H1 (cell line): ENCODE measurements at regions not wholly inside any gene's neighbourhood (a gene's known extent, or its start where the extent isn't known, plus 50 kb on each side); places are given as distances from the start of the nearest gene placed in this dataset.

ENCODE experiments used
- CTCF ChIA-PET: fragments of 300-600 bp; sonication (Branson Sonifier 250); formaldehyde crosslinking; loops from one replicate; lab custom pipeline; 2021; ENCODE audit not compliant: partially characterized antibody; lab: Charles Lee
- POLR2A ChIA-PET: fragments of 300-600 bp; sonication (Branson Sonifier 250); formaldehyde crosslinking; loops from one replicate; lab custom pipeline; 2021; ENCODE audit warnings: inconsistent platforms; ENCODE audit not compliant: partially characterized antibody; lab: Charles Lee
- DNase-seq, 2 experiments: peaks; one replicate each; pipeline versions ENCODE4 v3.0.0 to v3.0.0-alpha.2; 2010 to 2022; ENCODE audit warnings: low spot score in 2 of 2, low read depth in 1 of 2, mixed read lengths in 1 of 2
- FAIRE-seq: peaks from 2 replicates; lab custom pipeline; 2011; peaks lifted over from hg19 to GRCh38; lab: Jason Lieb, UNC
- H2AFZ ChIP-seq: 2 replicates; pipeline ENCODE4 v1.8.1; 2012; ENCODE audit warnings: low read length, inconsistent platforms
- H2AK5ac ChIP-seq: 2 replicates; pipeline ENCODE4 v1.6.1; 2013; ENCODE audit warnings: low read depth, low read length
- H2BK120ac ChIP-seq: replicated peaks from 2 replicates; pipeline ENCODE3; 2013; ENCODE audit warnings: low read depth, low read length, inconsistent platforms
- H2BK12ac ChIP-seq: 2 replicates; pipeline ENCODE4 v1.6.1; 2013; ENCODE audit warnings: low read depth, low read length
- H2BK15ac ChIP-seq: 2 replicates; pipeline ENCODE4 v1.6.1; 2013; ENCODE audit warnings: low read length
- H2BK20ac ChIP-seq: 2 replicates; pipeline ENCODE4 v1.6.1; 2013; ENCODE audit warnings: low read length
- H2BK5ac ChIP-seq: 2 replicates; pipeline ENCODE4 v1.6.1; 2013; ENCODE audit warnings: low read depth, low read length
- H3K14ac ChIP-seq: 2 replicates; pipeline ENCODE4 v1.6.1; 2013; ENCODE audit warnings: inconsistent platforms; ENCODE audit not compliant: insufficient read length
- H3K18ac ChIP-seq: 2 replicates; pipeline ENCODE4 v1.6.1; 2013; ENCODE audit warnings: low read length; ENCODE audit errors: extremely low read depth
- H3K23ac ChIP-seq: 2 replicates; pipeline ENCODE4 v1.6.1; 2013; ENCODE audit warnings: inconsistent platforms; ENCODE audit not compliant: insufficient read length
- H3K23me2 ChIP-seq: 2 replicates; pipeline ENCODE4 v1.6.1; 2013; ENCODE audit warnings: low read depth, low read length
- H3K27ac ChIP-seq: 2 replicates; pipeline ENCODE4 v1.6.1; 2011; ENCODE audit warnings: low read depth, low read length, inconsistent platforms
- H3K27me3 ChIP-seq, 4 experiments: replicated peaks in 1 of 4; 1 replicate in 1 of 4; 2 replicates in 3 of 4; pipeline versions ENCODE4 v1.6.1 to v1.8.1; 2011 to 2013; ENCODE audit warnings: low read length in 3 of 4, mild to moderate bottlenecking in 3 of 4, inconsistent platforms in 2 of 4, mixed read lengths in 2 of 4, moderate library complexity in 1 of 4; ENCODE audit not compliant: control insufficient read depth in 3 of 4, insufficient read depth in 3 of 4; ENCODE audit errors: extremely low read depth in 1 of 4
- H3K36me3 ChIP-seq, 4 experiments: 2 replicates each; pipeline versions ENCODE4 v1.6.1 to v1.8.1; 2011 to 2013; ENCODE audit warnings: mild to moderate bottlenecking in 4 of 4, low read length in 3 of 4, moderate library complexity in 2 of 4, control low read depth in 1 of 4, inconsistent platforms in 1 of 4; ENCODE audit not compliant: insufficient read depth in 4 of 4, control insufficient read depth in 2 of 4
- H3K4ac ChIP-seq: replicated peaks from 2 replicates; pipeline ENCODE3; 2013; ENCODE audit warnings: low read length, low read depth, mixed read lengths, inconsistent platforms; ENCODE audit not compliant: insufficient read length
- H3K4me1 ChIP-seq, 4 experiments: replicated peaks in 1 of 4; 1 replicate in 1 of 4; 2 replicates in 3 of 4; pipeline versions ENCODE4 v1.6.1 to v1.8.1; 2011 to 2013; ENCODE audit warnings: low read length in 3 of 4, inconsistent platforms in 2 of 4, mixed read lengths in 1 of 4; ENCODE audit not compliant: insufficient read depth in 4 of 4, control insufficient read depth in 3 of 4
- H3K4me2 ChIP-seq, 2 experiments: 2 replicates each; pipeline versions ENCODE4 v1.6.1 to v1.8.1; 2011 to 2013; ENCODE audit warnings: low read depth in 2 of 2, low read length in 2 of 2, control low read depth in 1 of 2, inconsistent platforms in 1 of 2, mild to moderate bottlenecking in 1 of 2; ENCODE audit not compliant: insufficient read depth in 1 of 2
- H3K4me3 ChIP-seq, 4 experiments: fragments of 200-600, 300-600 bp in 1 of 4; sonication (generic), shearing (Covaris generic), sonication (Bioruptor Twin) in 1 of 4; 2 replicates each; pipeline versions ENCODE4 v1.5.1 to v1.8.1; 2011 to 2016; ENCODE audit warnings: low read length in 4 of 4, low read depth in 3 of 4, control low read depth in 2 of 4, inconsistent platforms in 2 of 4, mild to moderate bottlenecking in 2 of 4, mixed read lengths in 1 of 4, moderate library complexity in 1 of 4; ENCODE audit not compliant: insufficient read depth in 2 of 4; ENCODE audit errors: extremely low read depth in 1 of 4
- H3K56ac ChIP-seq: replicated peaks from 2 replicates; pipeline ENCODE3; 2013; ENCODE audit warnings: low read depth, mild to moderate bottlenecking, mixed read lengths, low read length, inconsistent platforms; ENCODE audit not compliant: insufficient read length
- H3K79me1 ChIP-seq: 2 replicates; pipeline ENCODE4 v1.6.1; 2013; ENCODE audit warnings: low read depth, low read length, control low read depth
- H3K79me2 ChIP-seq, 2 experiments: 2 replicates each; pipeline versions ENCODE4 v1.6.1 to v1.8.1; 2012 to 2013; ENCODE audit warnings: low read length in 2 of 2, mild to moderate bottlenecking in 2 of 2, inconsistent platforms in 1 of 2; ENCODE audit not compliant: insufficient read depth in 2 of 2, control insufficient read depth in 1 of 2
- H3K9ac ChIP-seq, 4 experiments: replicated peaks in 1 of 4; 1 replicate in 1 of 4; 2 replicates in 3 of 4; pipeline versions ENCODE4 v1.6.1 to v1.8.1; 2011 to 2013; ENCODE audit warnings: low read depth in 3 of 4, low read length in 3 of 4, control low read depth in 2 of 4, mild to moderate bottlenecking in 2 of 4, moderate library complexity in 2 of 4, inconsistent platforms in 1 of 4; ENCODE audit errors: extremely low read depth in 1 of 4
- H3K9me3 ChIP-seq, 2 experiments: 2 replicates each; pipeline versions ENCODE4 v1.6.1 to v1.8.1; 2012 to 2013; ENCODE audit warnings: mild to moderate bottlenecking in 2 of 2, moderate library complexity in 2 of 2, control low read depth in 1 of 2, inconsistent platforms in 1 of 2, low read depth in 1 of 2, low read length in 1 of 2, mixed read lengths in 1 of 2; ENCODE audit not compliant: insufficient read depth in 2 of 2
- H4K20me1 ChIP-seq, 2 experiments: replicated peaks in 1 of 2; 2 replicates each; pipeline versions ENCODE3 to v1.8.1; 2011 to 2013; ENCODE audit warnings: inconsistent platforms in 2 of 2, low read length in 2 of 2, mild to moderate bottlenecking in 1 of 2; ENCODE audit not compliant: insufficient read depth in 2 of 2, control insufficient read depth in 1 of 2
- H4K5ac ChIP-seq: 2 replicates; pipeline ENCODE4 v1.6.1; 2013; ENCODE audit warnings: low read length, low read depth, mixed read lengths, inconsistent platforms; ENCODE audit not compliant: insufficient read length
- H4K8ac ChIP-seq: 2 replicates; pipeline ENCODE4 v1.8.0; 2013; ENCODE audit warnings: mild to moderate bottlenecking, moderate library complexity, low read length, inconsistent platforms; ENCODE audit not compliant: insufficient read depth; ENCODE audit errors: extremely low read depth
- H4K91ac ChIP-seq: replicated peaks from 2 replicates; pipeline ENCODE3; 2013; ENCODE audit warnings: low read length, mixed read lengths, inconsistent platforms; ENCODE audit not compliant: insufficient read length
- KDM1A ChIP-seq: fragments of 200-600, 300-600 bp; sonication (generic); IDR thresholded peaks from 2 replicates; pipeline ENCODE4 v1.7.1; 2016; ENCODE audit warnings: mild to moderate bottlenecking, low read length, borderline replicate concordance
- ZNF274 ChIP-seq: IDR thresholded peaks from 2 replicates; pipeline ENCODE4 v1.7.0; 2012; ENCODE audit warnings: low read length, borderline replicate concordance; ENCODE audit errors: extremely low read depth
- WGBS, 2 experiments: shearing (Covaris generic) in 1 of 2; methylation state at CpG; one replicate each; pipeline versions ENCODE4 v1.1.6 to v1.1.7; 2013 to 2015; ENCODE audit warnings: low lambda C conversion rate in 2 of 2, mixed read lengths in 2 of 2, inconsistent platforms in 1 of 2, low coverage in 1 of 2, missing lambda C conversion rate in 1 of 2; ENCODE audit not compliant: insufficient replicate concordance in 2 of 2, insufficient coverage in 1 of 2, insufficient read length in 1 of 2; ENCODE audit errors: extremely low coverage in 1 of 2, missing lambda C conversion rate in 1 of 2; 5-methylcytosine and 5-hydroxymethylcytosine counted together

DNA sequence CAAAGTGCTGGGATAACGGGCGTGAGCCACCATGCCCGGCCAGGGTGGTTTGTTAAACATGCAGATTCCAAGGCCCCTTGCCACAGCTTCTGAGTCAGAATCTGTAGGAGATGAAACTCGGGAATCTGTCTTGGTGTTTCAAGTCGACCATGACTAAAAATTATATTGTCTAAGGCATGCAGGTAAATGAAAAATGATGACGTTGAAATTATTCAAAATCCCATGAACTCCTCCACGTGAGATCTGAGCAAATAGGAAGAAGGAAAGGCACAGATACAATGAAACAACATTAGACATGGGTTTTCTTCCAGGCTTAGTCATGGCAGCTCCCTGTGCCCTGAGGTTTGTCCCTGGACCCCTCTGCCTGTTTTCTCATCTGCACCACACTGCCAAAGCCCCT, 172.0 kb upstream of the CMC1 start:
- no peak overlapping the region for H3K23ac ChIP-seq
- H2BK20ac ChIP-seq: no peak overlapping the region
- no peak overlapping the region for H3K14ac ChIP-seq
- no peak overlapping the region for H4K91ac ChIP-seq
- H3K56ac ChIP-seq: no peak overlapping the region
- POLR2A ChIA-PET: no interaction called here
- no peak overlapping the region for H3K4ac ChIP-seq
- no peak overlapping the region for H2AK5ac ChIP-seq
- 92% methylated on average over 7 of the region's 7 CpGs; no CpG with 5 or more reads in 1 of the 2 experiments for WGBS, 2 experiments
- FAIRE-seq (no peak), DNase-seq (no peak)
- no peaks in the 10 kb centered on the region for H3K23me2 ChIP-seq
- no peaks in the 10 kb centered on the region for H3K27me3 ChIP-seq
- no peak overlapping the region for H2BK15ac ChIP-seq
- no peak overlapping the region for H2BK5ac ChIP-seq
- no peaks in the 10 kb centered on the region for H3K36me3 ChIP-seq
- H2BK120ac ChIP-seq: peak overlapping the region; percentile 54
- no peak overlapping the region for H3K27ac ChIP-seq
- no peak overlapping the region for H4K5ac ChIP-seq
- no peak overlapping the region for H3K9ac ChIP-seq
- H3K9me3 ChIP-seq: peaks cover 0 to 8% of the 10 kb centered on the region in 2 experiments; a peak in 1 of 4 replicates
- no peak overlapping the region for H4K8ac ChIP-seq
- H2AFZ ChIP-seq: no peak overlapping the region
- no peaks in the 10 kb centered on the region for H3K79me1 ChIP-seq
- no peak overlapping the region for H3K4me2 ChIP-seq
- peaks cover 0 to 4% (median under 1%) of the 10 kb centered on the region in 4 experiments; a peak in 1 of 7 replicates for H3K4me1 ChIP-seq
- no peaks in the 10 kb centered on the region for H3K79me2 ChIP-seq
- H3K18ac ChIP-seq: no peak overlapping the region
- no peak overlapping the region for H2BK12ac ChIP-seq
- H4K20me1 ChIP-seq: no peaks in the 10 kb centered on the region
- no peak overlapping the region for H3K4me3 ChIP-seq
- CTCF ChIA-PET: no interaction called here
- TF ChIP-seq ZNF274 (no peak), KDM1A (no peak)
